Renal cortical epithelial cell (primary cell): ENCODE measurements at regions not wholly inside any gene's neighbourhood (a gene's known extent, or its start where the extent isn't known, plus 50 kb on each side); places are given as distances from the start of the nearest gene placed in this dataset.

ENCODE experiments used
- DNase-seq: peaks from one replicate; pipeline ENCODE4 v3.0.0-alpha.2; 2011; ENCODE audit warnings: low read depth

- DNase-seq: no peak
Measured at GRCh38 chrY:12981074-12981473, 76.4 kb downstream of the DDX3Y start.

DNA sequence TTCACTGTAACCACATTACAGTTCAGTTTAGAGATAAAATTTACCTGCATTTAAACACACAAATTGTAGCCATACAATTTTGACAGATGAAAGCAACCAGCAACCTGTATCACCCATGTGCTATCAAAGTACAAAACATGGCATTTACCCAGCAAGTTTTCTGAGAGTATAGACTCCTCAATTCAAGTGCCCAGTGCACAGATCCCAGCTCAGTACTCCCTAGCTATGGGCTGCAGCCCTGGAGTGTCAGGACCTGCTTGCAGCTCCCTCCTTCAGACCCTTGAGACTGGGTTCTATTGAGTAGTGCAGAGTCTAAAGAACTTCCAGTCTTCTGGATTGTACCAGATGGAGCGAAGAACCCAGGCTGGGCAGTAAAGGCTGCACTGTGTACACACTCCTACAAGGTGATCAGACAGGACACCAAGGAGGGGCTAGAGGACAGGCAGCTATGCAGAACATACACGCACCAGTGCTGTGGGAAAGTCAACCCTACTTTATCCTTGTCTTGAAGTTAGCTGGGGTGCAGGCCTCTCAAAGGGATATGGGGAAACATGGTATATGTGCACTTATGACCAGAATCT lies 77.7 kb downstream of the DDX3Y start:
- no peak for DNase-seq

GRCh38 chrY:12984637-12985344 lies 80.1 kb downstream of the DDX3Y start:
- DNase-seq: no peak

DNA sequence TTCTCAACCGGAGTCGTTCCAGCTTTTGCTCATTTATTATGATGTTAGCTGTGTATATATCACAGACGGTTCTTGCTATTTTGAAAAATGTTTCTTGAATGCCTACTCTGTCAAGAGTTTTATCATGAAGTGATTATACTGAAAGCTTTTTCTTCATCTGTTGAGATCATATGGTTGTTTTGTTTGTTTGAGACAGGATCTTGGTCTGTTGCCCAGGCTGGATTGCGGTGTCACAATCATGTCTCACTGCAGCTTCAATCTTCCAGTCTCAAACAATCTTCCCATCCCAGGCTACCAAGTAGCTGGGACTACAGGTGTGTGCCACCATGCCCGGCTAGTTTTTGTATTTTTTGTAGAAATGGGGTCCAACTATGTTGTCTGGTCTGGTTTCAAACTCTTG lies 112.8 kb downstream of the DDX3Y start:
- DNase-seq: no peak

GRCh38 chrY:13019486-13019885 lies 114.8 kb downstream of the DDX3Y start:
- DNase-seq: no peak

GRCh38 chrY:13020839-13021238 lies 116.2 kb downstream of the DDX3Y start:
- DNase-seq: no peak

DNA sequence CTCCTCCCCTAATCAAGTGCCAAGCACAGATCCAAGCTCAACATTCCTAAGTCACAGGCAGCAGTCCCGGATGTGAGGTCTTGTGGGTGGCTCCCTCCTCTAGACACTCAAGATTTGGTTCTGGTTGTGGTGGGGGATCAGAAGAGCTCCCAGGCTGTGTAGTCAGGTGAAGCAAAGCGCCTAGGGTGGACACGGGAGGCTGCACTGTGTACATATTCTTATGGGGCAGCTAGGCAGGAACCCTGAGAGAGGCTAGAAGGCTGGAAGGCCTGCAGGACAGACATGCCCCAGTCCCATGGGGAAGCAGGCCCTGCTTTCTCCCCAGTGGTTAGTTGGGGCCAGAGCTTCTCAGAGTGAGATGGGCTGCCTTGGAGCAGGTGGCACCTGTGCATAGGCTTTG lies 118.9 kb downstream of the DDX3Y start:
- DNase-seq: no peak

GRCh38 chrY:13024447-13024846 lies 119.8 kb downstream of the DDX3Y start:
- no peak for DNase-seq

GRCh38 chrY:13026906-13027305 lies 122.2 kb downstream of the DDX3Y start:
- no peak for DNase-seq

DNA sequence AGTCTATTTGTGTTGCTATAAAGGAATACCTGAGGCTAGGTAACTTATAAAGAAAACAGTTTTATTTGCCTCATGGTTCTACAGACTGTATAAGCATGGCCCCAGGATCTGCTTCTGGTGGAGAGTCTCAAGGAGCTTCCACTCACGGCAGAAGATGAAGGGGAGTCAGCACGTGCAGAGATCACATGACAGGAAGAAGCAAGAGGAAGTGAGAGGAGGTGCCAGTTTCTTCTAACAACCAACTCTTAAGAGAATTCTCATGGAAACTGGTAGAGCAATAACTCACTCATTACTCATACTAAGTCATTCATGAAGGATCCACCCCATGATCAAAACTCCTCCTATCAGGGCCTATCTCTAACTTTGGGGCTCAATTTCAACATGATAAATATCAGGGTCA lies 135.6 kb downstream of the DDX3Y start:
- DNase-seq: no peak

- DNase-seq: no peak
Measured at GRCh38 chrY:13053501-13053900, 148.8 kb downstream of the DDX3Y start.

GRCh38 chrY:13066372-13066771 lies 161.7 kb downstream of the DDX3Y start:
- no peak for DNase-seq

- DNase-seq: no peak
Measured at GRCh38 chrY:13068696-13069095, 164.0 kb downstream of the DDX3Y start.

- DNase-seq: no peak
Measured at GRCh38 chrY:13069111-13069510, 164.4 kb downstream of the DDX3Y start.

DNA sequence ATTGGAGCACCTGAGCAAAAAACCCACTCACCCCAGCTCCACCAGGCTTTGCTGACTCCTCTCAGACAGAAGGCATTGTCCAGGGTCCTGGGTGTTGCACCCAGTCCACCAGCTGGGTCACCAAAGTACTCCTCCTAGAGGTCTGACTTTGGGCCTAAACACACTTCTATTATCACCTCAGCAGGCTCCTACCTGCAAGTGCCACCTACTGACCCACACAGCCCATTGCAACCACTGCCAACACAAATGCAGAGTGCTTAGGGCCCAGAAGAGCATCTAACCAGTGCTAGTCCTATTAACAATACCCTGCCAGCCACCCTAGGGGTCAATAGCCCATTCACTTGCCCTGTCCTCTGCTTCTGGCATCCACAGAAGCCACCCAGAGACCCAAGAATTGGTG lies 178.1 kb downstream of the DDX3Y start:
- no peak for DNase-seq

GRCh38 chrY:13091575-13091974 lies 186.9 kb downstream of the DDX3Y start:
- no peak for DNase-seq

DNA sequence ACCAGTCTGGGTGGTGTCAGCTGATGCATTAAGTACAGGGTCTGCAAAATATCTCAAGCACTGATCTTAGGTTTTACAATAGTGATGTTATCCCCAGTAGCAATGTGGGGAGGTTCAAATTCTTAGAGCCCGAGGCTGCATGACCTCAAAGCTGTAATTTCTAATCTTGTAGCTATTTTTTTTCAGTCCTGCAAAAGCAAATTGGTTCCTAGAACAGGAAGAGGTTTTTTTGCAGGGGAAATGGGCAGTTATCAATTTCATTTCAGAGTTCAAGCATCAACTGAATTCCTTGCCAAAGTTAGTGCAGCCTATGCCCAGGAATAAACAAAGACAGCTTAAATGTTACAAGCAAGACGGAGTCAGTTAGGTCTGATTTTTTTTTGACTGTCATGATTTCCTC lies 188.3 kb downstream of the DDX3Y start:
- DNase-seq: no peak

- DNase-seq: no peak
Measured at GRCh38 chrY:13093461-13093860, 188.8 kb downstream of the DDX3Y start.

DNA sequence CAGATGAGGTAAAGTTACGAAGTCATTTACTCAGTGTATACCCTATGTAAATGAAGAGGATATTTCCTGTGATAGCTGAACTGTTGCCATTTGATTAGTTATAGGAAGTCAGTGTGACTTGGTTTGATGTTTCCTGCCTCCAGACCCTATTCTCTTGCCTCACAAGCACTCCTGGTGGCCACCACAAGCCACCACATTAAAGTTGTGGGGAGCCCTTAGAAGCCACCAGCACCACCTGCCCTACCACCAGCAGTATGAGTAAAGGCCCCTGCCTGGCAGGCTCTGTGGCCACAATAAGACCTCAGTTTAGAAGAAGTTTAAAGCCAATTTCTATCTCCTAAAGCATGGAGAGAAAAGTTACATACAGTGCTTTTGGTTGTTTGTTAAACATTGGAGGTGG lies 189.7 kb downstream of the DDX3Y start:
- DNase-seq: no peak

DNA sequence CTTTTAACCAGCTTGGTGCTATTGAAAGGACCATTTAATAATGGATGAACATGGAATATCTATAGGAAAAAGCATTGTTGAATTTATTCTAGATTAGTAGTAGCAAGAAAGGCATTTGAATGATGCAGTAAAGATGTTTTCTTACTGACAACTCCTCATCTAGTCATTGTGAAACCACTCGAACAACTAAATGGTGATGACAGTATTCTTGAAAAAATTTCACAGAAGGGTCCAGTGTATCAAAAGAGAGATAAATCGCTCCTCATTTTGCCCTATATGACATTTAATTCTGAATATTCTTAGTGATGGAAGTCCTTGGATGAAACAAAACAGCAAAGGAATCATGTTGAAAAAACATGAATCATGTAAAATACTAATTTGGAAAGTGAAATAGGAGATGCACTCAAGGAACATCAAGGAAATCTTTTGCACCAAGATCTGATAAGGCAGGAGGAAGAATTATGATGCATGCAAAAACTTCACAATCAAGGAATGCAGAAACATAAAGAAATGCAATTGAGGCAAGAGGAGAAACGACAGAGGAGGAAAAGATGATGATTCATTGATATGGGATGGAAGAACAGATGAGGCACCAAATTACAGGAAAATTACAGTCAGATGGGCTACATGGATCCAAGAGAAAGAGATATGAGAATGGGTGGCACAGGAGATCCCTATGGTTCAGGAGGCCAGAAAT lies 190.4 kb downstream of the DDX3Y start:
- no peak for DNase-seq

GRCh38 chrY:13126881-13127456 lies 222.3 kb downstream of the DDX3Y start:
- DNase-seq: no peak

DNA sequence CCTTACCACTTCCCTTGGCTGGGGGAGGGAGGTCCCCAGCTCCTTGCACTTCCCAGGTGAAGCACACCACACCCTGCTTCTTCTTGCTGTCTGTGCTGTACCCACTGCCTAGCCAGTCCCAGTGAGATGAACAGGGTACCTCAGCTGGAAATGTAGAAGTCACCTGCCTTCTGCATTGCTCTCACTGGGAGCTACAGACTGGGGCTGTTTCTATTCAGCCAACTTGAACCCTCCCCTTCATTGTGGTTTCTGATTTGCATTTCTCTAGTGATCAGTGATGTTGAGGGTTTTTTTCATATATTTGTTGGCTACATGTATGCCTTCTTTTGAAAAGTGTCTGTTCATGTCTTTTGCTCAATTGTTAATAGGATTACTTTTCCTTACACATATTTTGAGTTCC lies 222.8 kb downstream of the DDX3Y start:
- DNase-seq: no peak

GRCh38 chrY:13149148-13149547 lies 244.5 kb downstream of the DDX3Y start:
- peak; percentile 2 for DNase-seq
